Skin epidermis (tissue), 12 donors: ENCODE measurements at regions not wholly inside any gene's neighbourhood (a gene's known extent, or its start where the extent isn't known, plus 50 kb on each side); places are given as distances from the start of the nearest gene placed in this dataset.
A peak's percentile ranks its signal among the peaks of the same experiment; 100 is the strongest.

ENCODE experiments used
- H3K27ac ChIP-seq, 21 experiments: fragments of 200-600 bp; sonication (generic) in 11 of 21; one replicate each; pipeline ENCODE4 v1.5.0; 2020; ENCODE audit warnings: mild to moderate bottlenecking in 3 of 21, inconsistent platforms in 2 of 21, moderate library complexity in 2 of 21
- H3K4me3 ChIP-seq, 7 experiments: fragments of 200-600 bp; sonication (generic) in 2 of 7; one replicate each; pipeline ENCODE4 v1.5.0; 2020; ENCODE audit warnings: inconsistent platforms in 2 of 7, mild to moderate bottlenecking in 2 of 7, moderate library complexity in 1 of 7

GRCh38 chr9:38316166-38316780, 76.2 kb upstream of the ALDH1B1 start:
- no peak overlapping the region for H3K4me3 ChIP-seq
- H3K27ac ChIP-seq: no peak overlapping the region

DNA sequence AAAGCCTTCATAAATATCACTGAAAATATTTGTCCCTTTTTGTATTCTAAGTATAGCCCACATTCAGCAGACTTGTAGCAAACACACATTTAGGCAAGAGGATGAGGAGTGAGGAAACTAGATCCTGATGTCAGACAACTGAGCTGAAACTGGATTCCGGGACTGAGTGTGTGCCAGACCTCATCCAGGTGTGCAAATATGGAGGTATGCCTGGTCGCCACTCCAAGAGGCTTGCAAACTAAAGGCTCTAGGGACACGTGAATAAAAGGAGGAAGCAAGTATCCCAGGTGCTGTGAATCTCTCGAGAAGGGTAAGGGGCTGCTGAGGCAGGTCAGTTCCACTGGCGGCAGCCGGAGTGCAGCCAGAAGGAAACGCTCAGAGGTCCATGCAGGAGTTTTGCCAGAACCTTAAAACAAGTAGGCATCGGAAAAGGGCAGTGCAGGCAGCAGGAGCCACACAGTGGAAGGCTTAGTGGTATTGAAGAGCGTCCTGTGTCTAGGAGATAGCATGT, 77.4 kb upstream of the ALDH1B1 start:
- H3K27ac ChIP-seq: no peak overlapping the region
- H3K4me3 ChIP-seq: no peak overlapping the region

DNA sequence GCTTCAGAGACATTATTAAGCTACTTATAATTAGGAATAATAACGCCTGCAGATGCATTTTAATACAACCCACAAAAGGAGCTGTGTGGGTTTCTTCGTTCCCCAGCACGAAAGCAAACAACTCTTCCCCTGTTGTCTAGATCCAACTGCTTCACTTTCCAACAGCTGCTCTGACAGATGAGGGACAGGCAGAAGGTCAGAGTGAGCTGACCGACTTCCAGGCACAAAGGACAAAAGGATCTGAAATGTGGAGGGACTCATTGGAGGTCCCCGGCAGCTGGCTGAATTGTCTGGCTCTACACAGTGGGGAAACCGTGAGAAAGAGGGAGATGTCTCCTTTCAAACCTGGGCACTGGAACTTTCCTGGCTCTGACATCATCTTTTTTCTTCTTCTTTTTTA, 79.1 kb upstream of the ALDH1B1 start:
- H3K4me3 ChIP-seq: no peak overlapping the region
- no peak overlapping the region for H3K27ac ChIP-seq

DNA sequence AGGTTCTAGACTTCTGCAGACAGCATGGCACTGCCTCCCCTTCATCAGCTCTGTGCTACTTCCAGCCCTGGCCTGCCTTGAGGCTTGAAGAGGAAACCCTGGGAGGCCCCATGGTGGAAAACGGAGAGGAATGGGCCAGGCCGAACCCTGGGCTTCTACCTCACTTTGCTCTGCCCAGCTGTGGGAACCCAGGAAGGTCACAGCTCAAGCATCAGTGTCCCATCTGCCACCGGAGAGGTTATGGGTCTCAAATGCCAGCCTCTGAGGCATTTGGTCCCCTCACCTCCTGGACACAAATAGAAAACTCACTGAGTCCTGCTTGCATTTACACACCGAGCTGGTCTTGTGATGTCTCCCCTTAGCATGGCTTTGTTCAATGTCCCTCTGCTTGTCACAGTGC, 80.1 kb upstream of the ALDH1B1 start:
- H3K27ac ChIP-seq: no peak overlapping the region
- no peak overlapping the region for H3K4me3 ChIP-seq

- Histone ChIP-seq H3K27ac (peak overlapping the region in 1 of 21 experiments; percentile 29), H3K4me3 (no peak overlapping the region)
Measured at GRCh38 chr9:38311382-38312270, 80.9 kb upstream of the ALDH1B1 start.

DNA sequence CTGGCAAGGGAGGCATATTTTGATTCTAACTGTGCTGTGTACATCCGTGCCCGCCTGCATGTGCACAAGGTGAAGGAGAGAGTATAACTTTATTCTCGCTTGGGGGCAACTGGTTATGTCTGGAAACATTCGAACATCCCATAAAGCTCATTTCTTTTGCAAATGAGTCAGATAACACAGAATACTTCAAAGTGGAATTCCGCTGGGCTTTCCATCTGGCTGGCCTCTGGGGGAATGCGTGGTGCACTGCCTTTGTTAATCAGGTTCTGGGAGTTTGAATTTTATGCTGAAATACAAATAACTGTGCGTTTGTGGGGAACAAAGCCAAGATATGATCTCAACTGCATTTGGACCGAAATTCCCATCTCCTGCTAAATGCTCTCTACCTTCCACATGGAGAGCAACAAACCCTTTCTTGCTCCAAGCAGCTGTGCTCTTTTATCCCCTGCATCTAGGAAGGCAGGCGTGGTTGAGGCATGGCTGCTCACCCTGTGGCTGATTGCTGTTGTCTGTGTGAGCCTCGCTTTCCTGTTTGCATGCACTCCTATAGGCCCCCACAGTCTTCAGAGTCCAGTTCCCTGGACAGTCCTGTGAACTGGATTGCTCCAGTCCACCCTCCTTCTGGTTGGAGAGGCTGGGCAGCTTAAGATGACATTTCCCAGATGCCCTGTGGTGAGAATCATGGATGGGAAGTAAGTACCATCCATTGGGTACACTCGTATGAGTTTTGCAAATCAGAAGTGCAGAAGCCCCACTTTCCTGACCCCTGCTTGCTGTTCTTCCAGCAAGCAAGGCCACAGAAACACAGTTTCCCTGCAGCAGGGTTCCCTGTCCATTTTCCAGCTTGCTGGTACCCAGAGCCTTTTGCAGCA, 82.9 kb upstream of the ALDH1B1 start:
- H3K4me3 ChIP-seq: no peak overlapping the region
- peak overlapping the region in 3 of 21 experiments; percentile 19 to 54 (median 23) for H3K27ac ChIP-seq

- H3K4me3 ChIP-seq: no peak overlapping the region
- no peak overlapping the region for H3K27ac ChIP-seq
Measured at GRCh38 chr9:38308136-38308535, 84.4 kb upstream of the ALDH1B1 start.

- Histone ChIP-seq H3K27ac (no peak overlapping the region), H3K4me3 (no peak overlapping the region)
Measured at GRCh38 chr9:38306899-38307298, 85.6 kb upstream of the ALDH1B1 start.

DNA sequence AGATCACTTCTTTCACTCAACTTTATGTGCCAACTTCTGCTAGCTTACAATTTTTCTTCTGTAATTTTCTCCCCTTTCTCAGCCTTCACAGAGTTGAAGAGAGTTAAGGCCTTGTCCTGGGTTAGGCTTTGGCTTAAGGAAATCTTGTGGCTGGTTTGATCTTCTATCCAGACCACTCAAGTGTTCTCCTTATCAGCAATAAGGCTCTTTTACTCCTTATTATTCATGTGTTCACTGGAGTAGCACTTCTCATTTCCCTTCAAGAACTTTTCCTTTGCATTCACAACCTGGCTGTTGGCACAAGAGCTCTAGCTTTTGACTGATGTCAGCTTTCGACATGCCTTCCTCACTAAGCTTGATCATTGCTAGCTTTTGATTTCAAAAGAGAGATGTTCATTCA, 86.9 kb upstream of the ALDH1B1 start:
- H3K4me3 ChIP-seq: no peak overlapping the region
- no peak overlapping the region for H3K27ac ChIP-seq

- no peak overlapping the region for H3K4me3 ChIP-seq
- no peak overlapping the region for H3K27ac ChIP-seq
Measured at GRCh38 chr9:38301376-38302106, 91.0 kb upstream of the ALDH1B1 start.

DNA sequence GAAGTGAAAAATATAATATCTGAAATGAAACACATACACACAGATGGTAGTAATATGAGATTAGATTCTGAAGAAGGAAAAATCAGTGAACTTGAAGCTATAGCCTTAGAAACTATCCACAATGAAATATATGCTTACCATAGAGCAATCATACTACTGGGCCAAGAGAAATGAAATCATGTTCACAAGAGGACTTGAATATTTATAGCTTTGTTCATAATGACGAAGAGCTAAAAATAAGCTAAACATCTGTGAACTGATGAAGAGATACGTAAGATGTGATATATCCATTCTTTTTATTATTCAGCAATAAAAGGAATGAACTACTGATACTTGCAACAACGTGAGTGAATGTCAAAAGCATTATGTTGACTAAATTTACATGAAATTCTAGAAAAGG, 92.6 kb upstream of the ALDH1B1 start:
- Histone ChIP-seq H3K4me3 (no peak overlapping the region), H3K27ac (no peak overlapping the region)

DNA sequence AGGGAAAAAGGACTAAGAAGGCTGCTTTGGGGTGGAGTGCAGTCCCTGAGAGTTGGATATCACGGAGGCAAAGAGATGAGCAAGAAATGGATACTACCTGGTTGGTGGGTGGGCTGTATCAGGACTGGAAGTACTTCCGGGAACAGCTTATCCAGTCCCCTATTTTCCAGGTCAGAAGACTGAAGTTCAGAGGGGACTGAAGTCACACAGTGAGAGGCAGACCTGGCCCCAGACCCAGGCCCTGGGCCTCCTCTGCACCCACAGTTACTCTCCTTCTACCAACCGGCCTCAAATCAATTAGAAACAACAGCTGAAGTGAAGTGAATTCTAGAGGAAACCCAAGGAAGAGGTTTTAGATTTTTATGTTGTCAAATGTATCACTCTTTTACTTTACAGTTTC, 93.6 kb upstream of the ALDH1B1 start:
- Histone ChIP-seq H3K4me3 (no peak overlapping the region), H3K27ac (no peak overlapping the region)

DNA sequence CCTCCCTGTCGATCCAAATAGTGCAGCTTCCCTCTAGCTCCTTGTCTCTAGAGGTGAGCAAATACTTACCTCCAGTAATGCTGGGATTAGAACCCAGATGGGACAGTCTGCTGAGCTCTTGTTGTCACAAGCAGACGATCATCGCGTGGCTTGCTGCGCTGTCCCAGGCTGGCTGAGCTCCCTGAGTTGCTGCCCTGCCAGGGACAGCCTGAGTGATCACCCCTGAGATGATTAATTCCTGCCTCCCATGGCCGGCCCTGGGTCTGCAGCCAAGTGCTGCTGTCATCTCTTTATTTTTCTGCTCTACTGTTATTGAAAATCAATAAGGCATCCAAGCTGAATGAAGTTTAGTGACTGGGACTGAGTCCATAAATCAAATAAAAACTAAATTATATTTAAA, 94.0 kb upstream of the ALDH1B1 start:
- Histone ChIP-seq H3K4me3 (no peak overlapping the region), H3K27ac (no peak overlapping the region)

DNA sequence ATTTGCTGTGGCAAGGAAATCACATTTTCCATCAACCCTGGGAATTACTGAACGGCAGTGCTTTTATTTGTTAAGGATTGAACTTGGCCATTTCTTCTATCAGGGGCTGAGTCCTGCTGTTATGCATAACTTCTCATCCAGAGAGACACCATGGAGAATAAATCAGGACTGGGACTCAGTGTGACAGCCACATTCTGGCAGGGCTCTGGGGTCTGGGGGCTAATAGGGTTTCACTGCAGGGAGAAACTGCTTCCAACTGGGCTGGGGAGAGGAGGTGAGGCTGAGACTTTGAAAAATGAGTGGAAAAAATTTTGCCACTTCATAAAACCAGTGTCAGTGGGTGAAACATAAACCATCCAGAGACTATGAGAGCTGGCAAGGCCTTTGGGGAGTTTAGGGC, 95.7 kb upstream of the ALDH1B1 start:
- Histone ChIP-seq H3K4me3 (no peak overlapping the region), H3K27ac (no peak overlapping the region)

- Histone ChIP-seq H3K4me3 (no peak overlapping the region), H3K27ac (no peak overlapping the region)
Measured at GRCh38 chr9:38295764-38296163, 96.7 kb upstream of the ALDH1B1 start.

DNA sequence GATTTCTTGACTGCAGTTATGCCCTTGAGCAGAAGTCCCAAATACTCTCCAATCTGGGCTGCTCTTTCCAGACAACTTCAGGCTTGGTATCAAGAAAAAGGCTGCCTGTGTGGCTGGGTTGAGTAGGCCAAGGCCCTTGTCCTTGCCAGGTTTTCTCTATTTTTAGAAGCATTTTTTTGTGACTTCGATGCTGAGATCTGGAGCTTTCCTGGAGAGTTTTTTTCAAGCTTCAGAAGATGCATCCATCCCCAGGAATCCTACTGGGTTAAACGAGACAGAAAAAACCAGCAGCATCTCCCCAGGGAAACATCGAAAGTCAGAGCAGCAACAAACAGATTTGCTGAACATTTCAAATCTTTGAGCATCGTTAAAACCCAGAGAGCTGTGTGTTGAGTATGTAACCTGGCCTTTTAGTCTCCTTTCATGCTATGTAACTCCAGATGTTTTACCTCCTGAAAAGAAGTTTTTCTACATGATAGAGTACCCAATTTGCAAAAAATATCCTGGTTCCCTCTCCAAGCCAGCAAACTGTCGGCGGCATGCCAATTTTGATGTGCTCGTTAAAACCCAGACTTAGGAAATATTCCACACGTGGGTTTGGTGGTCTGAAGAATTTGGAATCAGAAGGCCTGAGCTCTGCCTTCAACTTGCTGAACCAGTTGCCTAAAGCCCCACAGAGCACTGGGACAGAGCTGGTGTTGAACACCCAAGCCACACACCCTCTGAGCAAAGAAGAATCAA, 98.1 kb upstream of the ALDH1B1 start:
- H3K27ac ChIP-seq: no peak overlapping the region

GRCh38 chr9:38293022-38293421, 99.5 kb upstream of the ALDH1B1 start:
- Histone ChIP-seq H3K27ac (no peak overlapping the region), H3K4me3 (no peak overlapping the region)

More for the DNA sequence above, 98.1 kb upstream of the ALDH1B1 start:
- no peak overlapping the region for H3K4me3 ChIP-seq

GRCh38 chr9:38292480-38292879, 100.0 kb upstream of the ALDH1B1 start:
- Histone ChIP-seq H3K27ac (no peak overlapping the region), H3K4me3 (no peak overlapping the region)

DNA sequence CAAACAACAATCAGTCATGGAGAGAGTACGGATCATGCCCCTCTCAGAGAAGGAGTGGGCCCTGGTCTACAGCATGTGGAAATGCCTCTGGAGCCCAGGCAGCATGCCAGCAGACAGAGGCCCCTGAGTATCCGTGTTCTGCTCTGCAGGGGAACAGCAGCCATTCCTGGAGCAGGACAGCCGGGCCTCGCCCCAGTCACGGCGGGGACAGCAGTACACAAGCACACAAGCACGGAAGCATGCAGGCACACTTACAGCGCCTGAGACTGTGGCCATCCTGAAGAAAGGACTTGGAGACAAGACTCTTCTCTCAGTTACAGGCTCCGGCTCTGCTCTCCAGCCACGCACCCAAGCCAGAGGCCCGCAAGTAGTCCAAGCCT, 102.6 kb upstream of the ALDH1B1 start:
- no peak overlapping the region for H3K27ac ChIP-seq

More for the DNA sequence above, 102.6 kb upstream of the ALDH1B1 start:
- no peak overlapping the region for H3K4me3 ChIP-seq
